Sciatic nerve (tissue), 2 donors: ENCODE measurements at regions not wholly inside any gene's neighbourhood (a gene's known extent, or its start where the extent isn't known, plus 50 kb on each side); places are given as distances from the start of the nearest gene placed in this dataset.
A peak's percentile ranks its signal among the peaks of the same experiment; 100 is the strongest.

ENCODE experiments used
- ATAC-seq: fragments of 200-7000 bp; cut with Tn5 transposase; one replicate; pipeline ENCODE4 v1.9.1; 2020; ENCODE audit warnings: mild to moderate bottlenecking, moderate library complexity
- DNase-seq: peaks from one replicate; pipeline ENCODE4 v3.0.0-alpha.2; 2020; ENCODE audit warnings: low spot score
- intact Hi-C: fragments of 100-400 bp; cut with DNase I; formaldehyde crosslinking; loops from one replicate; pipeline ENCODE4 v1.14.2; 2022
- donor health status: DM: no; HTN: no; CAD: no.
- donor health status: DM: no; HTN: no; CAD: no.

GRCh38 chr16:52976539-52977167 is 76.0 kb downstream of the CHD9NB start:
- DNase-seq (no peak), ATAC-seq (peak; percentile 71)
- intact Hi-C loops, result no loop called here

- DNase-seq (no peak), ATAC-seq (no peak)
These were observed 85.0 kb downstream of the CHD9NB start for GRCh38 chr16:52967744-52968143.

GRCh38 chr16:52964290-52964689 is 88.4 kb downstream of the CHD9NB start:
- no peak for DNase-seq
- ATAC-seq, result no peak
- intact Hi-C loops, result no loop called here

More at GRCh38 chr16:52967744-52968143, 85.0 kb downstream of the CHD9NB start:
- intact Hi-C loops, result no loop called here

DNA sequence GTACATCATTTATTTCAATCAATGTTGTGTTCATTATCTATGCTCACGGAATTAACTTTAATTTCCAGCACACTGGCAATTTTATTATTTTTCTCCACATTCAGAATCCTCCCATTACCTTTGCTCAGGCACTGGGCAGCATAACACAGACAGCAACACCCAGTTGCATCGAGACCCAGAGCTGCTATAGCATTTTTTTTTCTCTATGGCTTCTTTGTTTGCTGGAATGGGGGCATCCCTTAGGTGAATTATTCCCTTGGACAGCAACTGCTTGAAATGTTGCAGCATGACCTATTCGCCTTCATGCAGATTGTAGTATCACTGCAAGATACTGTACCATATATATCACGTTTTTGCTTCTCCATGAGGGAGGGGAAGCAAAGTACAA is 88.8 kb downstream of the CHD9NB start:
- intact Hi-C loops, result no loop called here
- no peak for DNase-seq
- ATAC-seq, result no peak

DNA sequence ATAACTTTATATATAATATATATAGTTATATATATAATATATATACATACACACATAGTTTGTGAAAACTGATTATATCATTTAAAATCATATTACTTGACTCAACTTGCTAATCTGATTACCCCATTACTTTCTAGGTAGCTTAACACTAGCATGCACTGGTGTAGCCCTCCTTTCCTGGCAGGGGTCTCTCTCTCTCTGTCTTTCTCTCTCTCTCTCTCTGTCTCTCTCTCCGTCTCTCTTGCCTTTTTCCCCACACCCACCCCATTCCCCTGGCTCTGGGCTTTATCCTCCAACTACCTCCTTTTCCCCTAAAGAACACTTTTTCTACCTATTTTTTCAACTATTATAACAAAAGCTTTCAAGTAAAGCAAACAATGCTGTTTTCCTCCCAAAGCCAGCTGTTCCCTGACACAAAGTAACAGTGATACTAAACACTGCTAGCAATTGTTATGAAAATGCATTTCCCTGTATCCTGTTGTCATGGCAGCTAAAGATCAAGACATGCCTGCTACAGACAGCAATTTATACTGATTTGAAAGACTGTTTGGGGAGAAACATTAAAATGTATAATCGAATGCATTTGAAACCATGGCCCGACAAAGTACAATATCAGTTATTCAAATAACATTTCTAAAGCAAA is 89.4 kb downstream of the CHD9NB start:
- DNase-seq (no peak), ATAC-seq (no peak)
- intact Hi-C loops, result no loop called here

DNA sequence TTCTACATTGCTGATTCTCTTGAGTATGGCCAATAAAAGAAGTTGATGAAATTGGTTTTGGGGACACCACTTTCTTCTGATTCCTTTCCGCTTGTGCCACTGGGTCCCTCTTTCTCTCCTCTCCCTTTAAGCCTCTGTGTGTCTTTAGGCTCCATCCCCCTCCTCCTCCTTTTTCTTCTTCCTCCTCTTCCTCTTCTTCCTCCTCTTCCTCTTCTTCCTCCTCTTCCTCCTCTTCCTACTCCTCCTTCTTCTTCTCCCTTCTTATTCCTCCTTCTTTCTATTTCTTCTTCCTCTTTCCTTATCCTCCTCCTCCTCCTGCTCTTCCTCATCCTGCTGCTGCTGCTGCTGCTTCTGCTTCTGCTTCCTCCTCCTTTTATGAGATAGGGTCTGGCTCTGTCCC is 93.7 kb downstream of the CHD9NB start:
- no peak for DNase-seq
- intact Hi-C loops, result no loop called here
- ATAC-seq, result no peak

DNA sequence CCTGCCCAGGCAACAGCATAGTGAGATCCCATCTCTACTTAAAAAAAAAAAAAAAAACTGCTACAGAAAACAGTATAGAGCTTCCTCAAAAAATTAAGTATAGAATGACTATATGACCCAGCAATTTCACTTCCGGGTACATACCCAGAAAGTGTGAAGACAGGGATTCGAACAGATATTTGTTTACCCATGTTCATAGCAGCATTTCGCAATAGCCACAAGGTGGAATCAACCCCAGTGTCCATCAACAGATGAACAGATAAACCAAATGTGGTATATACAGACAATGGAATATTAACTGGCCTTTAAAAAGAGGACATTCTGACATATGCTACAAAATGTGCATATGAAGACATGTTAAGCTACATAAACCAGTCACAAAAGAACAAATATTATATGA is 95.5 kb downstream of the CHD9NB start:
- intact Hi-C loops, result no loop called here
- DNase-seq, result no peak
- ATAC-seq, result no peak

- intact Hi-C loops, result no loop called here
- no peak for DNase-seq
- no peak for ATAC-seq
These were observed 96.7 kb downstream of the CHD9NB start for GRCh38 chr16:52956044-52956443.

GRCh38 chr16:52953215-52953614 is 99.5 kb downstream of the CHD9NB start:
- DNase-seq (no peak), ATAC-seq (no peak)
- intact Hi-C loops, result no loop called here

- DNase-seq (no peak), ATAC-seq (no peak)
- intact Hi-C loops, result no loop called here
These were observed 103.8 kb downstream of the CHD9NB start for GRCh38 chr16:52948946-52949345.

DNA sequence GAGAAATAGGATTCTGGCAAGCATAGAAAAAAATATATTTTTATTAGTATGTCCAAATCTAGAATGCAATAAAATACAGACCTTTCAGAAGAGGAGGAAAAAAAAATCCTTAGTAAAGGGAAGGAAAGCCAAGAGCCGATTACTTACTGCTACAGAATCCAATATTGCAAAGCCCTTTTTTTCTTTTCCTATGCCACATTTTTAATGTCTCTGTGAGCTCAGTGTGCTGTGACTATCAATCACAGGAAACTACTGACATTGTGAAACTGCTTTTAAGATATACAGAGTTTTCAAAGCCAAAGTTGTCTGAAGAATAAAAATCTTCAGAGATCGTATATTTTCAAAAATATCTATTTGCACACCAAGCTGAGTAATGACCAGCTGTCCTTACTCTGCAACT is 120.4 kb downstream of the CHD9NB start:
- intact Hi-C loops, result no loop called here
- ATAC-seq (no peak), DNase-seq (no peak)

GRCh38 chr16:52929478-52930400 is 123.0 kb downstream of the CHD9NB start:
- intact Hi-C loops, result no loop called here
- no peak for ATAC-seq

DNA sequence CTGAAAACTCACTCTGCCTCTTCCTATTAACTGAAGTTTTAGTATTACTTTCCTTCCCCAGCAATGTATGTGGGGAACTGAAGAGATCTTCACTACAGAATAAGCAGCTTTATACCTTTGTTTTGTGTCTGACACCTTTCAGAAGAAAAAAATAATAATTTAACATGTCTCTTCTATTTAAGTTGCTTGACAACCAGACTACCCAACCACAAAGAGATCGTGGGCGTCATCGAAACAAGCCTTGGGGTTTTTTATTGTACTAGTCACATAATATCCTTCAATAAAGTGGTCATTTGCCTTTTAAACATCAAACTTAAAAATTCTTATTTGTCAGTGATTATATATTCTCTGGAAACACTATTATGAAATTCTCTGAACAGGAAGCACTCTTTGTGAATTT is 123.7 kb downstream of the CHD9NB start:
- intact Hi-C loops, result no loop called here
- DNase-seq, result no peak
- no peak for ATAC-seq

More at GRCh38 chr16:52929478-52930400, 123.0 kb downstream of the CHD9NB start:
- no peak for DNase-seq

GRCh38 chr16:52925143-52925542 is 127.6 kb downstream of the CHD9NB start:
- intact Hi-C loops, result no loop called here
- ATAC-seq (no peak), DNase-seq (no peak)

DNA sequence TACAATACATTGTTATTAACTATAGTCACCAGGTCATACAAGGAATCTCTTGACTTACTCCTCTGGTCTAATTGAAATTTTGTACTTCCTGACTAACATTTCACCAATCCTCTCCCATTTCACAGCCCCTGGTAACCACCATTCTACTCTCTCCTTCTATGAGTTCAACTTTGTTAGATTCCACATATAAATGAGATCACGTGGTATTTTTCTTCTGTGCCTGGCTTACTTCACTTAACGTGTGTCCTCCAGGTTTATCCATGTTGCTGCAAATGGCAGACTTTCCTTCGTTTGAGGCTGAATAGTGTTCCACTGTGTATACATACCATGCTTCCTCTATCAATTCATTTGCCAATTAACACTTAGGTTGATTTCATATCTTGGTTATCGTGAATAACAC is 128.5 kb downstream of the CHD9NB start:
- ATAC-seq (no peak), DNase-seq (no peak)
- intact Hi-C loops, result no loop called here

- intact Hi-C loops, result no loop called here
- DNase-seq (no peak), ATAC-seq (no peak)
These were observed 131.6 kb downstream of the CHD9NB start for GRCh38 chr16:52921104-52921503.

DNA sequence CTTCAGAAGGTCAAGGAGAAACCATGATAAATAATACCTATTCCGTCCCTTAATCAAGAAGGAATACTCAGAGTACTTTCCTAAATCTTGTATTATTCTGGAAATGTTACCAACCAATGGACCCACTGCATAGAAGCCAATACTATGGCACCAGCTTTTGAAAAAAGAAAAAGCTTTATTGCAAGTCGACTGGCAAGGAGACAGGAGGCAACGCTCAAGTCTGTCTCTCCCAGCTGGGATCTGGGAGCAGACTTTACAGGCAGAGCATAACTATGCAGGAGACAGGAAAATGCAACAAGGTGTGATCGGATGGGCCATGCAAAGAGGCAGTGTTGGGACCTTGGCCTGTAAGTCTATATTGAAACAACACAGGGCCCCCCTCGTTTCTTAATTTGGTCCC is 132.4 kb downstream of the CHD9NB start:
- ATAC-seq (no peak), DNase-seq (no peak)
- intact Hi-C loops, result no loop called here

- no peak for ATAC-seq
- no peak for DNase-seq
- intact Hi-C loops, result loop anchor here (5.0 kb wide), 1 partner anchor 1487 kb away; no protein-coding TSS in a partner anchor
These were observed 138.3 kb downstream of the CHD9NB start for GRCh38 chr16:52914428-52914827.

GRCh38 chr16:52912565-52913173 is 140.0 kb downstream of the CHD9NB start:
- peak; percentile 76 for DNase-seq
- peak; percentile 77 for ATAC-seq
- intact Hi-C loops, result loop anchor here (5.0 kb wide), 1 partner anchor 1485 kb away; no protein-coding TSS in a partner anchor
